GM12874 (cell line): ENCODE measurements at regions not wholly inside any gene's neighbourhood (a gene's known extent, or its start where the extent isn't known, plus 50 kb on each side); places are given as distances from the start of the nearest gene placed in this dataset.

Experiments used
- TF ChIP-seq, protein P1 (sequence below): IDR thresholded peaks from 2 replicates; pipeline ENCODE4 v1.5.1; 2011; ENCODE audit warnings: low read depth, mild to moderate bottlenecking, control low read depth, low read length, moderate library complexity; ENCODE audit not compliant: insufficient read depth

DNA sequence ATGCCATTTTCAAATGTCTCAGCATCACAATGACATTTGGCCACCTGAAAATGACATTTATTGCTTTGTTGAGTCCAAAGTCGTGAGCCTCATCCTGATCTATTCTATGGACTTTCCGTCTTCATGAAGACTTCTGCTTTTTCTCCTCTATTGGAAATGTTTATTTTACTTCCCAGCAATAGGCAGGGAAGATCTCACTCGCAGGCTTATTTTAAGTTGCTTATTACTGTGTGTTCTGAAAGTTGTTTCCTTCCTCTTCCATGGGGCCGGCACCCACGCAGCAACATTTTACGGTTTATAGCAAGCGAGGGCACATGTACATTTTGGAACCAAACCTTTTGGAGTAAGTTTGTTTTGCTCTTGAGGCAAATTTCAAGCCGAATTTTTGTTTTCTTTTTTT is 221.0 kb upstream of the KLF6 start:
- TF ChIP-seq, protein P1, sequence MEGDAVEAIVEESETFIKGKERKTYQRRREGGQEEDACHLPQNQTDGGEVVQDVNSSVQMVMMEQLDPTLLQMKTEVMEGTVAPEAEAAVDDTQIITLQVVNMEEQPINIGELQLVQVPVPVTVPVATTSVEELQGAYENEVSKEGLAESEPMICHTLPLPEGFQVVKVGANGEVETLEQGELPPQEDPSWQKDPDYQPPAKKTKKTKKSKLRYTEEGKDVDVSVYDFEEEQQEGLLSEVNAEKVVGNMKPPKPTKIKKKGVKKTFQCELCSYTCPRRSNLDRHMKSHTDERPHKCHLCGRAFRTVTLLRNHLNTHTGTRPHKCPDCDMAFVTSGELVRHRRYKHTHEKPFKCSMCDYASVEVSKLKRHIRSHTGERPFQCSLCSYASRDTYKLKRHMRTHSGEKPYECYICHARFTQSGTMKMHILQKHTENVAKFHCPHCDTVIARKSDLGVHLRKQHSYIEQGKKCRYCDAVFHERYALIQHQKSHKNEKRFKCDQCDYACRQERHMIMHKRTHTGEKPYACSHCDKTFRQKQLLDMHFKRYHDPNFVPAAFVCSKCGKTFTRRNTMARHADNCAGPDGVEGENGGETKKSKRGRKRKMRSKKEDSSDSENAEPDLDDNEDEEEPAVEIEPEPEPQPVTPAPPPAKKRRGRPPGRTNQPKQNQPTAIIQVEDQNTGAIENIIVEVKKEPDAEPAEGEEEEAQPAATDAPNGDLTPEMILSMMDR: no peak

- TF ChIP-seq, protein P1: no peak
Observed at GRCh38 chr10:4004990-4005389, 220.0 kb upstream of the KLF6 start.

- TF ChIP-seq, protein P1: no peak
Observed at GRCh38 chr10:4004144-4004543, 219.1 kb upstream of the KLF6 start.

DNA sequence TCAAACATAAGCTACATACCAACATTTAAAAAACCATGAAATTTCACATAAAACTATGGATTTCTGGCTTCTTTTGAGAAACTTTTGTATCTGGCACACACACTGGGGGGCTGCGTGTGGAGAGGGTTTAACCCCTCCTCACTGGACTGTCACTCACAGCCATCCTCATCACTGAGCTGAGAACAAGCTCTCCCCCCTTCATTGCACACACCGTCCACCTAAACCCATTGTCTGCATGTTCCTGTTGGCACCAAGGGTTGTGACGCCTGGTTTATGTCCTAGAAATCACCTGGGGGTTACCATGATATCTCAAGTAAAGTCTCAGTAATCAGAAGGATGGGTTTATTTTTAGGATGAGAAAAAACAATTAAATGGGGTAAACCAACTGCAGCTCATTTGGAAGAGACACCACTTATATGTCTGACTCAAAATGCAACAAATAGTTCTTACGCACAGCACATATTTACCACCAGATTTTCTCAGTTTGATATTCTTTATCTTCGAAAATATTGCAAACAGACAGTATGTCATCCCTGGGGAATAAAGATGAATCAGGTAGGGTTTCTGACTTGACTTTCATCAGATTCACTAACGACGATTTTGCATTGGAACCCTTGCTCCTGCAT is 218.5 kb upstream of the KLF6 start:
- TF ChIP-seq, protein P1: no peak

- TF ChIP-seq, protein P1: no peak
Observed at GRCh38 chr10:4001811-4002210, 216.8 kb upstream of the KLF6 start.

GRCh38 chr10:3999642-4000041 is 214.6 kb upstream of the KLF6 start:
- TF ChIP-seq, protein P1: no peak

GRCh38 chr10:3996697-3997096 is 211.7 kb upstream of the KLF6 start:
- TF ChIP-seq, protein P1: no peak
